Neural progenitor cell (in vitro differentiated cells): ENCODE measurements at regions not wholly inside any gene's neighbourhood (a gene's known extent, or its start where the extent isn't known, plus 50 kb on each side); places are given as distances from the start of the nearest gene placed in this dataset.

Experiments
- DNase-seq: peaks from one replicate; pipeline ENCODE4 v3.0.0-alpha.2; 2016; ENCODE audit warnings: low spot score
- H2AFZ ChIP-seq: fragments of 200-600 bp; sonication (generic); replicated peaks from 2 replicates; pipeline ENCODE4 v1.6.1; 2016; ENCODE audit warnings: antibody characterized with exemption
- H3F3A ChIP-seq: fragments of 200-600 bp; sonication (generic); 2 replicates; pipeline ENCODE4 v1.6.1; 2016; ENCODE audit warnings: antibody characterized with exemption, low read depth
- H3K27ac ChIP-seq: fragments of 200-600 bp; sonication (generic); 2 replicates; pipeline ENCODE4 v1.5.1; 2016; ENCODE audit warnings: mild to moderate bottlenecking
- H3K27me3 ChIP-seq: fragments of 200-600 bp; sonication (generic); 2 replicates; pipeline ENCODE4 v1.6.1; 2016; ENCODE audit warnings: mild to moderate bottlenecking, moderate library complexity
- H3K36me3 ChIP-seq: fragments of 200-600 bp; sonication (generic); 2 replicates; pipeline ENCODE4 v1.5.1; 2016
- H3K4me1 ChIP-seq: fragments of 200-600 bp; sonication (generic); 2 replicates; pipeline ENCODE4 v1.6.1; 2016; ENCODE audit warnings: mixed run types
- H3K4me2 ChIP-seq: fragments of 200-600 bp; sonication (generic); 2 replicates; pipeline ENCODE4 v1.6.1; 2016
- H3K4me3 ChIP-seq: fragments of 200-600 bp; sonication (generic); 2 replicates; pipeline ENCODE4 v1.5.1; 2016
- H3K79me2 ChIP-seq: fragments of 200-600 bp; sonication (generic); 2 replicates; pipeline ENCODE4 v1.6.1; 2016; ENCODE audit warnings: low read depth
- H3K9ac ChIP-seq: fragments of 200-600 bp; sonication (generic); 2 replicates; pipeline ENCODE4 v1.6.1; 2016
- H3K9me3 ChIP-seq: fragments of 200-600 bp; sonication (generic); 2 replicates; pipeline ENCODE4 v1.5.1; 2016; ENCODE audit warnings: low read depth
- H4K20me1 ChIP-seq: fragments of 200-600 bp; sonication (generic); 2 replicates; pipeline ENCODE4 v1.6.1; 2016; ENCODE audit warnings: low read depth
- H3K27ac Mint-ChIP-seq: 3 replicates; pipeline ENCODE4 v1.8.0; 2021; ENCODE audit warnings: mixed read lengths
- H3K27me3 Mint-ChIP-seq: 2 replicates; pipeline ENCODE4 v1.8.0; 2022; ENCODE audit warnings: low read depth, mild to moderate bottlenecking, inconsistent platforms, moderate library complexity, mixed read lengths; ENCODE audit not compliant: insufficient read depth
- H3K36me3 Mint-ChIP-seq: 3 replicates; pipeline ENCODE4 v1.8.0; 2021; ENCODE audit warnings: mixed read lengths
- H3K4me1 Mint-ChIP-seq: 3 replicates; pipeline ENCODE4 v1.8.0; 2021; ENCODE audit warnings: mixed read lengths
- H3K4me3 Mint-ChIP-seq: 3 replicates; pipeline ENCODE4 v1.8.0; 2021; ENCODE audit warnings: mild to moderate bottlenecking, moderate library complexity, mixed read lengths
- H3K9me3 Mint-ChIP-seq: 3 replicates; pipeline ENCODE4 v1.8.0; 2020; ENCODE audit warnings: mixed read lengths
- EZH2 ChIP-seq: fragments of 200-600 bp; sonication (generic); IDR thresholded peaks from 2 replicates; pipeline ENCODE4 v1.6.1; 2017; ENCODE audit warnings: antibody characterized with exemption, mild to moderate bottlenecking, moderate library complexity
- EZH2phosphoT487 ChIP-seq: fragments of 200-600 bp; sonication (generic); IDR thresholded peaks from 2 replicates; pipeline ENCODE4 v1.6.1; 2017; ENCODE audit warnings: antibody characterized with exemption
- TF ChIP-seq, protein P1 (sequence below): fragments of 200-600 bp; sonication (generic); IDR thresholded peaks from 2 replicates; pipeline ENCODE4 v1.5.1; 2017; ENCODE audit warnings: antibody characterized with exemption, mild to moderate bottlenecking

DNA sequence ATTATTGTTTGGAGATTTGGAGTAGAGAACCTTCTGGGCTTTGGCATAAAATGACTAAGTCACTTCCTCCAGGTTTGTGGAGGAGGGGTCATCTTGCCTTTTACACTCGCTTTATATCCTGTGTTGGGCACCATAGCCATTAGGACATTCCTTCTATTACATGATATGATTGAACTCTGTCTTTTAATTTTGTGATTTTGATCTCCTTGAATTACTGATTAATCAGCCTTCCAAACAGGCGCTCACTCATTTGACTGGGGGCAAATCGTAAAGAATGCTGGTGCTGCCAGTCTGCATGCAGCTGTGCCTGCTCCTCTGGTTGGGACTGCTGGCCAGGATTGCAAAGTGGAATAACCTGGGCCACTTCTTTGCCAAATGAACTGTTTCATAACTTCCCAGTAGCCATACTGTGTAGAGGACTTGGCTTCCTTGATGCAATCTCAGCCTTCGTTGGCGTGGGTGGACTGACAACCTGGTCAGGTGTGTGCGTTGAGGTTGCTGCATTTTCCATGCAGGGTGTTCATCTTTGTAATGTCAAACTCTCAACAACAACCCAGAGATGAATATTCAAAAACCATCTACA lies 65.9 kb upstream of the RAB11FIP2 start:
- no peaks in the 10 kb centered on the region for H3K27me3 ChIP-seq
- no peak overlapping the region for H2AFZ ChIP-seq
- H3K4me1 Mint-ChIP-seq = peaks cover 45% of the 10 kb centered on the region
- peaks cover 32% of the 10 kb centered on the region for H3F3A ChIP-seq
- no peaks in the 10 kb centered on the region for H3K36me3 Mint-ChIP-seq
- H3K27ac Mint-ChIP-seq = no peak overlapping the region
- H3K27me3 Mint-ChIP-seq = peaks cover 3% of the 10 kb centered on the region
- H3K9me3 ChIP-seq = no peaks in the 10 kb centered on the region
- no peak overlapping the region for H3K4me3 Mint-ChIP-seq
- TF ChIP-seq EZH2phosphoT487 (no peak), EZH2 (no peak)
- TF ChIP-seq, protein P1, sequence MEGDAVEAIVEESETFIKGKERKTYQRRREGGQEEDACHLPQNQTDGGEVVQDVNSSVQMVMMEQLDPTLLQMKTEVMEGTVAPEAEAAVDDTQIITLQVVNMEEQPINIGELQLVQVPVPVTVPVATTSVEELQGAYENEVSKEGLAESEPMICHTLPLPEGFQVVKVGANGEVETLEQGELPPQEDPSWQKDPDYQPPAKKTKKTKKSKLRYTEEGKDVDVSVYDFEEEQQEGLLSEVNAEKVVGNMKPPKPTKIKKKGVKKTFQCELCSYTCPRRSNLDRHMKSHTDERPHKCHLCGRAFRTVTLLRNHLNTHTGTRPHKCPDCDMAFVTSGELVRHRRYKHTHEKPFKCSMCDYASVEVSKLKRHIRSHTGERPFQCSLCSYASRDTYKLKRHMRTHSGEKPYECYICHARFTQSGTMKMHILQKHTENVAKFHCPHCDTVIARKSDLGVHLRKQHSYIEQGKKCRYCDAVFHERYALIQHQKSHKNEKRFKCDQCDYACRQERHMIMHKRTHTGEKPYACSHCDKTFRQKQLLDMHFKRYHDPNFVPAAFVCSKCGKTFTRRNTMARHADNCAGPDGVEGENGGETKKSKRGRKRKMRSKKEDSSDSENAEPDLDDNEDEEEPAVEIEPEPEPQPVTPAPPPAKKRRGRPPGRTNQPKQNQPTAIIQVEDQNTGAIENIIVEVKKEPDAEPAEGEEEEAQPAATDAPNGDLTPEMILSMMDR = no peak
- peaks cover 43% of the 10 kb centered on the region for H3K4me1 ChIP-seq
- no peaks in the 10 kb centered on the region for H3K9me3 Mint-ChIP-seq
- H4K20me1 ChIP-seq = no peaks in the 10 kb centered on the region
- no peak overlapping the region for H3K27ac ChIP-seq
- DNase-seq = no peak
- no peak overlapping the region for H3K4me3 ChIP-seq
- H3K79me2 ChIP-seq = no peaks in the 10 kb centered on the region
- no peak overlapping the region for H3K9ac ChIP-seq
- H3K4me2 ChIP-seq = no peak overlapping the region
- H3K36me3 ChIP-seq = no peaks in the 10 kb centered on the region

DNA sequence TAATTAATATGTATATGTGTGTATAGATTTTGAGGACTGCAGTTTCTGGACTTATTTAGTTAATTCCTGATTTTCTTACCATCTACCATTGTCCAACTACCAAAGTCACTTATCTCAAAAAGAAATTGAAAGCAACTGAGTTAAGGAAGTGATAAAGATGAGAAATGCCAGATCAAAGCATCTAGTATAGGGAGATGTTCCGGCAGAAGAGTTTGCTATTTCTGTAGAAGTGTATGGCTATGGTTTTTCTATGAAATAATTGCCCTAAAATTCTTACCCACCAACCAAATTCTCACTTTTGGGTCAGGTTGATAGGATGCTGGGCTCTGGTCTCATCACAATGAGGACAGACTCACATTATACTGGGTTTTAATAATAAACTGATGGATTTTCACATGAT lies 64.0 kb upstream of the RAB11FIP2 start:
- Mint-ChIP-seq H3K27ac (no peak overlapping the region), H3K9me3 (peaks cover 4% of the 10 kb centered on the region), H3K4me3 (no peak overlapping the region), H3K36me3 (no peaks in the 10 kb centered on the region), H3K27me3 (peaks cover 3% of the 10 kb centered on the region), H3K4me1 (peaks cover 32% of the 10 kb centered on the region)
- Histone ChIP-seq H3K27me3 (no peaks in the 10 kb centered on the region), H4K20me1 (no peaks in the 10 kb centered on the region), H2AFZ (no peak overlapping the region), H3K27ac (no peak overlapping the region), H3K36me3 (no peaks in the 10 kb centered on the region), H3K79me2 (no peaks in the 10 kb centered on the region), H3K9ac (no peak overlapping the region), H3K4me3 (no peak overlapping the region), H3F3A (peaks cover 35% of the 10 kb centered on the region), H3K4me1 (peaks cover 33% of the 10 kb centered on the region), H3K9me3 (no peaks in the 10 kb centered on the region), H3K4me2 (no peak overlapping the region)
- no peak for DNase-seq
- TF ChIP-seq EZH2 (no peak), EZH2phosphoT487 (no peak)
- TF ChIP-seq, protein P1 = no peak

- H3K9ac ChIP-seq = no peak overlapping the region
- H3K79me2 ChIP-seq = no peaks in the 10 kb centered on the region
- H4K20me1 ChIP-seq = no peaks in the 10 kb centered on the region
- H3F3A ChIP-seq = peaks cover 35% of the 10 kb centered on the region
- Mint-ChIP-seq H3K27ac (peak overlapping the region; percentile 19), H3K4me3 (no peak overlapping the region), H3K27me3 (peaks cover 3% of the 10 kb centered on the region), H3K36me3 (no peaks in the 10 kb centered on the region), H3K4me1 (peaks cover 28% of the 10 kb centered on the region), H3K9me3 (peaks cover 4% of the 10 kb centered on the region)
- H3K27ac ChIP-seq = peak overlapping the region; percentile 68
- H3K27me3 ChIP-seq = no peaks in the 10 kb centered on the region
- H3K4me3 ChIP-seq = no peak overlapping the region
- no peaks in the 10 kb centered on the region for H3K9me3 ChIP-seq
- peak overlapping the region; percentile 55 for H3K4me2 ChIP-seq
- TF ChIP-seq EZH2 = no peak
- TF ChIP-seq, protein P1 = no peak
- no peak for TF ChIP-seq EZH2phosphoT487
- H3K36me3 ChIP-seq = no peaks in the 10 kb centered on the region
- no peak overlapping the region for H2AFZ ChIP-seq
- H3K4me1 ChIP-seq = peaks cover 30% of the 10 kb centered on the region
- peak; percentile 45 for DNase-seq
These were observed 61.7 kb upstream of the RAB11FIP2 start for GRCh38 chr10:118108194-118109026.
